Esophagus muscularis mucosa (tissue), 4 donors: ENCODE measurements at regions not wholly inside any gene's neighbourhood (a gene's known extent, or its start where the extent isn't known, plus 50 kb on each side); places are given as distances from the start of the nearest gene placed in this dataset.

Experiments used
- EP300 ChIP-seq: sonication (generic); formaldehyde crosslinking; IDR thresholded peaks from one replicate; pipeline ENCODE4 v1.6.1; 2017; ENCODE audit warnings: antibody characterized with exemption
- POLR2A ChIP-seq: fragments of 450-650 bp; IDR thresholded peaks from one replicate; pipeline ENCODE4 v1.6.1; 2017; ENCODE audit warnings: antibody characterized with exemption, moderate library complexity, mild to moderate bottlenecking, low read depth
- POLR2AphosphoS5 ChIP-seq, 2 donors: sonication (generic); formaldehyde crosslinking; IDR thresholded peaks; one replicate each; pipeline ENCODE4 v1.6.1; 2017; ENCODE audit warnings: antibody characterized with exemption in 2 of 2
- TF ChIP-seq, protein P1 (sequence below), 3 experiments: fragments of 200-600 bp in 2 of 3; fragments of 450-650 bp in 1 of 3; sonication (generic) in 2 of 3; IDR thresholded peaks; one replicate each; pipeline ENCODE4 v1.5.1; 2017 to 2019; ENCODE audit warnings: antibody characterized with exemption in 3 of 3, mild to moderate bottlenecking in 2 of 3, moderate library complexity in 1 of 3

DNA sequence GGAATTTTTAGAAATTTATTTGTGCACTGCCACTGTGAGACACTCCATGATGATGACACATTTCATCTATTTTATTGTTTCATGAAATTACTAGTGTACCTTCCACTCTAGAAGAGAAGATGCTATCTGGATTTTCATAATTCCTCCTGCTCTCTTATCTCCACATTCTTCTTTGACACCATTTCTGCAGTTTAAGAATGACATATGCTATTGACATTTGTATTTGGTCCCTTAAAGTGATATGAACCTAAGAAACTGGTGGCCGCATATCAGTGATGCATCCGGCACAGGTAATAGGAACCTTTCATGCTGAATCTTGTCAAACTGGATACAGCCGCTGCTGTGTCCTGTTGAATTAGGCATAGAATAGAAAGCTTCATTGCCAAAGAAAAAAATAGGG is 696.3 kb downstream of the TMEM121 start:
- TF ChIP-seq, protein P1, sequence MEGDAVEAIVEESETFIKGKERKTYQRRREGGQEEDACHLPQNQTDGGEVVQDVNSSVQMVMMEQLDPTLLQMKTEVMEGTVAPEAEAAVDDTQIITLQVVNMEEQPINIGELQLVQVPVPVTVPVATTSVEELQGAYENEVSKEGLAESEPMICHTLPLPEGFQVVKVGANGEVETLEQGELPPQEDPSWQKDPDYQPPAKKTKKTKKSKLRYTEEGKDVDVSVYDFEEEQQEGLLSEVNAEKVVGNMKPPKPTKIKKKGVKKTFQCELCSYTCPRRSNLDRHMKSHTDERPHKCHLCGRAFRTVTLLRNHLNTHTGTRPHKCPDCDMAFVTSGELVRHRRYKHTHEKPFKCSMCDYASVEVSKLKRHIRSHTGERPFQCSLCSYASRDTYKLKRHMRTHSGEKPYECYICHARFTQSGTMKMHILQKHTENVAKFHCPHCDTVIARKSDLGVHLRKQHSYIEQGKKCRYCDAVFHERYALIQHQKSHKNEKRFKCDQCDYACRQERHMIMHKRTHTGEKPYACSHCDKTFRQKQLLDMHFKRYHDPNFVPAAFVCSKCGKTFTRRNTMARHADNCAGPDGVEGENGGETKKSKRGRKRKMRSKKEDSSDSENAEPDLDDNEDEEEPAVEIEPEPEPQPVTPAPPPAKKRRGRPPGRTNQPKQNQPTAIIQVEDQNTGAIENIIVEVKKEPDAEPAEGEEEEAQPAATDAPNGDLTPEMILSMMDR (IDR thresholded peaks at IDR 0.05), result no peak
- TF ChIP-seq POLR2A (no peak), POLR2AphosphoS5 (IDR thresholded peaks at IDR 0.05) (no peak), EP300 (no peak)
